ENCODE measurements at regions not wholly inside any gene's neighbourhood (a gene's known extent, or its start where the extent isn't known, plus 50 kb on each side); places are given as distances from the start of the nearest gene placed in this dataset.

GRCh38 chr1:17887661-17888371 is 132.7 kb downstream of the ACTL8 start:
- no peak for TF ChIP-seq CTCF (conservative IDR thresholded peaks at IDR 0.05; ENCODE audit: low read length)
- TF ChIP-seq EZH2phosphoT487 (IDR thresholded peaks at IDR 0.05; ENCODE audit: borderline replicate concordance): no peak
- no peak overlapping the region for H2AFZ ChIP-seq (ENCODE audit: low read length)
- no peak overlapping the region for H3K4me2 ChIP-seq (ENCODE audit: low read depth, low read length, poor library complexity, severe bottlenecking)
- no peaks in the 10 kb centered on the region for H3K27me3 ChIP-seq (ENCODE audit: insufficient read depth, low read length, poor library complexity, severe bottlenecking)
- no peaks in the 10 kb centered on the region for H3K9me2 ChIP-seq (replicated peaks; ENCODE audit: low read depth, low read length)
- no peaks in the 10 kb centered on the region for H3F3A ChIP-seq (ENCODE audit: low read depth)
- no peaks in the 10 kb centered on the region for H4K20me1 ChIP-seq (ENCODE audit: insufficient read depth, low read length, poor library complexity, severe bottlenecking)
- no peaks in the 10 kb centered on the region for H3K4me1 ChIP-seq (ENCODE audit: insufficient read depth, low read length, poor library complexity, severe bottlenecking)
- no peaks in the 10 kb centered on the region for H3K79me2 ChIP-seq (ENCODE audit: insufficient read depth, low read length)
- H3K4me3 ChIP-seq (ENCODE audit: low read length, poor library complexity, severe bottlenecking): no peak overlapping the region
- H3K36me3 ChIP-seq (ENCODE audit: insufficient read depth, low read length): no peaks in the 10 kb centered on the region
- no peaks in the 10 kb centered on the region; the same call in 1 of the 2 replicates for H3K9me3 ChIP-seq (ENCODE audit: insufficient read depth, low read depth, low read length)
- H3K9ac ChIP-seq (ENCODE audit: low read depth, low read length, poor library complexity, severe bottlenecking): no peak overlapping the region

GRCh38 chr1:17890056-17890814 is 135.1 kb downstream of the ACTL8 start:
- Histone ChIP-seq H3K9ac (ENCODE audit: low read depth, low read length, poor library complexity, severe bottlenecking) (no peak overlapping the region), H3K27me3 (ENCODE audit: insufficient read depth, low read length, poor library complexity, severe bottlenecking) (no peaks in the 10 kb centered on the region), H3K9me3 (ENCODE audit: insufficient read depth, low read depth, low read length) (no peaks in the 10 kb centered on the region; the same call in 1 of the 2 replicates), H3K9me2 (replicated peaks; ENCODE audit: low read depth, low read length) (no peaks in the 10 kb centered on the region), H4K20me1 (ENCODE audit: insufficient read depth, low read length, poor library complexity, severe bottlenecking) (no peaks in the 10 kb centered on the region), H3K36me3 (ENCODE audit: insufficient read depth, low read length) (no peaks in the 10 kb centered on the region), H3K4me3 (ENCODE audit: low read length, poor library complexity, severe bottlenecking) (no peak overlapping the region), H3F3A (ENCODE audit: low read depth) (no peaks in the 10 kb centered on the region), H2AFZ (ENCODE audit: low read length) (no peak overlapping the region), H3K4me1 (ENCODE audit: insufficient read depth, low read length, poor library complexity, severe bottlenecking) (no peaks in the 10 kb centered on the region), H3K79me2 (ENCODE audit: insufficient read depth, low read length) (no peaks in the 10 kb centered on the region), H3K4me2 (ENCODE audit: low read depth, low read length, poor library complexity, severe bottlenecking) (no peak overlapping the region)
- TF ChIP-seq CTCF (conservative IDR thresholded peaks at IDR 0.05; ENCODE audit: low read length) (no peak), EZH2phosphoT487 (IDR thresholded peaks at IDR 0.05; ENCODE audit: borderline replicate concordance) (no peak)

- no peaks in the 10 kb centered on the region for H4K20me1 ChIP-seq (ENCODE audit: insufficient read depth, low read length, poor library complexity, severe bottlenecking)
- H3K4me1 ChIP-seq (ENCODE audit: insufficient read depth, low read length, poor library complexity, severe bottlenecking): no peaks in the 10 kb centered on the region
- no peaks in the 10 kb centered on the region for H3K36me3 ChIP-seq (ENCODE audit: insufficient read depth, low read length)
- H3K27me3 ChIP-seq (ENCODE audit: insufficient read depth, low read length, poor library complexity, severe bottlenecking): no peaks in the 10 kb centered on the region
- no peaks in the 10 kb centered on the region for H3F3A ChIP-seq (ENCODE audit: low read depth)
- H3K9ac ChIP-seq (ENCODE audit: low read depth, low read length, poor library complexity, severe bottlenecking): no peak overlapping the region
- H3K79me2 ChIP-seq (ENCODE audit: insufficient read depth, low read length): no peaks in the 10 kb centered on the region
- no peak overlapping the region for H2AFZ ChIP-seq (ENCODE audit: low read length)
- H3K4me2 ChIP-seq (ENCODE audit: low read depth, low read length, poor library complexity, severe bottlenecking): no peak overlapping the region
- no peaks in the 10 kb centered on the region; the same call in 1 of the 2 replicates for H3K9me3 ChIP-seq (ENCODE audit: insufficient read depth, low read depth, low read length)
- no peaks in the 10 kb centered on the region for H3K9me2 ChIP-seq (replicated peaks; ENCODE audit: low read depth, low read length)
- no peak for TF ChIP-seq CTCF (conservative IDR thresholded peaks at IDR 0.05; ENCODE audit: low read length)
- no peak for TF ChIP-seq EZH2phosphoT487 (IDR thresholded peaks at IDR 0.05; ENCODE audit: borderline replicate concordance)
- H3K4me3 ChIP-seq (ENCODE audit: low read length, poor library complexity, severe bottlenecking): no peak overlapping the region
Observed at GRCh38 chr1:17890815-17891191, 135.7 kb downstream of the ACTL8 start.
